ENCODE measurements at regions not wholly inside any gene's neighbourhood (a gene's known extent, or its start where the extent isn't known, plus 50 kb on each side); places are given as distances from the start of the nearest gene placed in this dataset.

- H3K4me1 ChIP-seq = no peaks in the 10 kb centered on the region
- H3K27me3 ChIP-seq = no peaks in the 10 kb centered on the region
- DNase-seq = no peak
- no peak for TF ChIP-seq CTCF (IDR thresholded peaks at IDR 0.05)
- no peak overlapping the region for H3K27ac ChIP-seq
- H3K4me3 ChIP-seq = no peak overlapping the region
- no peak overlapping the region for H3K9ac ChIP-seq (ENCODE audit: low read depth in 2 of 2, low read length in 2 of 2)
- H3K9me3 ChIP-seq = no peaks in the 10 kb centered on the region
- intact Hi-C loops (cut with DNase I) = no loop called here
- no peaks in the 10 kb centered on the region for H3K36me3 ChIP-seq
Observed at GRCh38 chr6:63430985-63431519, 111.3 kb upstream of the LGSN start.

- Histone ChIP-seq H3K27me3 (no peaks in the 10 kb centered on the region), H3K4me1 (peaks cover under 1% of the 10 kb centered on the region), H3K9me3 (no peaks in the 10 kb centered on the region), H3K36me3 (no peaks in the 10 kb centered on the region), H3K27ac (no peak overlapping the region), H3K9ac (ENCODE audit: low read depth in 2 of 2, low read length in 2 of 2) (no peak overlapping the region), H3K4me3 (no peak overlapping the region)
- no peak for TF ChIP-seq CTCF (IDR thresholded peaks at IDR 0.05)
- intact Hi-C loops (cut with DNase I) = no loop called here
- DNase-seq = no peak
Observed at GRCh38 chr6:63434943-63435342, 115.2 kb upstream of the LGSN start.

- H3K9ac ChIP-seq (ENCODE audit: low read depth in 2 of 2, low read length in 2 of 2) = no peak overlapping the region
- intact Hi-C loops (cut with DNase I) = no loop called here
Observed at GRCh38 chr6:63436356-63436755, 116.6 kb upstream of the LGSN start.

GRCh38 chr6:63437058-63437457, 117.3 kb upstream of the LGSN start:
- intact Hi-C loops (cut with DNase I) = no loop called here
- H3K4me1 ChIP-seq = peaks cover 4% of the 10 kb centered on the region

More at GRCh38 chr6:63436356-63436755, 116.6 kb upstream of the LGSN start:
- Histone ChIP-seq H3K9me3 (no peaks in the 10 kb centered on the region), H3K36me3 (no peaks in the 10 kb centered on the region), H3K4me1 (peaks cover 4% of the 10 kb centered on the region), H3K27me3 (no peaks in the 10 kb centered on the region), H3K27ac (no peak overlapping the region), H3K4me3 (no peak overlapping the region)
- DNase-seq = no peak
- no peak for TF ChIP-seq CTCF (IDR thresholded peaks at IDR 0.05)

GRCh38 chr6:63440057-63440456, 120.3 kb upstream of the LGSN start:
- TF ChIP-seq CTCF (IDR thresholded peaks at IDR 0.05) = no peak
- intact Hi-C loops (cut with DNase I) = no loop called here
- Histone ChIP-seq H3K4me1 (peaks cover 4% of the 10 kb centered on the region), H3K27ac (no peak overlapping the region), H3K36me3 (no peaks in the 10 kb centered on the region), H3K9ac (ENCODE audit: low read depth in 2 of 2, low read length in 2 of 2) (no peak overlapping the region), H3K9me3 (no peaks in the 10 kb centered on the region), H3K4me3 (no peak overlapping the region), H3K27me3 (no peaks in the 10 kb centered on the region)
- peak; percentile 52 for DNase-seq

More at GRCh38 chr6:63437058-63437457, 117.3 kb upstream of the LGSN start:
- DNase-seq = no peak
- no peak overlapping the region for H3K4me3 ChIP-seq
- no peak for TF ChIP-seq CTCF (IDR thresholded peaks at IDR 0.05)
- no peaks in the 10 kb centered on the region for H3K36me3 ChIP-seq
- H3K27ac ChIP-seq = no peak overlapping the region
- no peak overlapping the region for H3K9ac ChIP-seq (ENCODE audit: low read depth in 2 of 2, low read length in 2 of 2)
- no peaks in the 10 kb centered on the region for H3K9me3 ChIP-seq
- no peaks in the 10 kb centered on the region for H3K27me3 ChIP-seq

Data from colonic mucosa (tissue), 4 donors.